H9 (cell line): ENCODE measurements at regions not wholly inside any gene's neighbourhood (a gene's known extent, or its start where the extent isn't known, plus 50 kb on each side); places are given as distances from the start of the nearest gene placed in this dataset.

Source experiments
- DNase-seq: peaks from one replicate; pipeline ENCODE4 v3.0.0-alpha.2; 2017
- H2AFZ ChIP-seq: one replicate; pipeline ENCODE4 v1.6.1; 2013; ENCODE audit warnings: mild to moderate bottlenecking, low read length, control low read depth, moderate library complexity
- H2AK5ac ChIP-seq: 2 replicates; pipeline ENCODE4 v1.6.1; 2013; ENCODE audit warnings: low read length, control low read depth, mixed read lengths; ENCODE audit not compliant: insufficient read length
- H2BK120ac ChIP-seq: one replicate; pipeline ENCODE4 v1.6.1; 2013; ENCODE audit warnings: low read depth, mild to moderate bottlenecking, low read length, control low read depth, inconsistent platforms; ENCODE audit not compliant: poor library complexity, severe bottlenecking
- H2BK12ac ChIP-seq: 2 replicates; pipeline ENCODE4 v1.6.1; 2013; ENCODE audit warnings: low read length, control low read depth, mixed read lengths, low read depth; ENCODE audit not compliant: insufficient read length
- H2BK15ac ChIP-seq: 2 replicates; pipeline ENCODE4 v1.6.1; 2013; ENCODE audit warnings: low read depth, low read length, control low read depth
- H2BK20ac ChIP-seq: one replicate; pipeline ENCODE4 v1.6.1; 2013; ENCODE audit warnings: low read depth, mild to moderate bottlenecking, low read length, control low read depth, inconsistent platforms; ENCODE audit not compliant: poor library complexity, severe bottlenecking
- H2BK5ac ChIP-seq: 2 replicates; pipeline ENCODE4 v1.6.1; 2013; ENCODE audit warnings: low read length, control low read depth, mixed read lengths; ENCODE audit not compliant: insufficient read length
- H3K14ac ChIP-seq: 2 replicates; pipeline ENCODE4 v1.6.1; 2013; ENCODE audit warnings: low read length, control low read depth; ENCODE audit not compliant: insufficient read depth
- H3K18ac ChIP-seq: 2 replicates; pipeline ENCODE4 v1.6.1; 2013; ENCODE audit warnings: low read depth, mild to moderate bottlenecking, mixed read lengths, low read length, control low read depth; ENCODE audit not compliant: insufficient read length
- H3K23ac ChIP-seq: 2 replicates; pipeline ENCODE4 v1.6.1; 2013; ENCODE audit warnings: low read length, control low read depth, mixed read lengths, low read depth; ENCODE audit not compliant: insufficient read length
- H3K23me2 ChIP-seq: 2 replicates; pipeline ENCODE4 v1.6.1; 2013; ENCODE audit warnings: low read depth, mild to moderate bottlenecking, mixed read lengths, low read length, control low read depth; ENCODE audit not compliant: insufficient read length, poor library complexity, severe bottlenecking
- H3K27ac ChIP-seq: 2 replicates; pipeline ENCODE4 v1.5.1; 2013; ENCODE audit warnings: low read length, control low read depth, mixed read lengths, low read depth; ENCODE audit not compliant: insufficient read length
- H3K27me3 ChIP-seq: 2 replicates; pipeline ENCODE4 v1.6.1; 2013; ENCODE audit warnings: low read length, control low read depth, inconsistent platforms; ENCODE audit not compliant: insufficient read depth
- H3K4ac ChIP-seq: 2 replicates; pipeline ENCODE4 v1.6.1; 2013; ENCODE audit warnings: low read depth, mild to moderate bottlenecking, control low read depth, inconsistent platforms, low read length, moderate library complexity
- H3K4me1 ChIP-seq: 2 replicates; pipeline ENCODE4 v1.6.1; 2013; ENCODE audit warnings: low read length, control low read depth, inconsistent platforms; ENCODE audit not compliant: insufficient read depth
- H3K4me2 ChIP-seq: 2 replicates; pipeline ENCODE4 v1.6.1; 2013; ENCODE audit warnings: low read length, control low read depth, mixed read lengths; ENCODE audit not compliant: insufficient read length, insufficient read depth
- H3K56ac ChIP-seq: 2 replicates; pipeline ENCODE4 v1.6.1; 2013; ENCODE audit warnings: low read depth, mild to moderate bottlenecking, mixed read lengths, low read length, control low read depth; ENCODE audit not compliant: insufficient read length
- H3K79me1 ChIP-seq: 2 replicates; pipeline ENCODE4 v1.6.1; 2013; ENCODE audit warnings: low read depth, mild to moderate bottlenecking, moderate library complexity, low read length, control low read depth, inconsistent platforms; ENCODE audit not compliant: insufficient read depth, poor library complexity, severe bottlenecking
- H3K79me2 ChIP-seq: 2 replicates; pipeline ENCODE4 v1.6.1; 2013; ENCODE audit warnings: low read length, control low read depth, inconsistent platforms; ENCODE audit not compliant: insufficient read depth
- H3K9ac ChIP-seq: 2 replicates; pipeline ENCODE4 v1.6.1; 2013; ENCODE audit warnings: low read length, control low read depth, mixed read lengths; ENCODE audit not compliant: insufficient read length; ENCODE audit errors: extremely low read depth
- H3K9me3 ChIP-seq: one replicate; pipeline ENCODE4 v1.6.1; 2013; ENCODE audit warnings: low read depth, low read length, inconsistent platforms; ENCODE audit not compliant: control insufficient read depth
- H3T11ph ChIP-seq: one replicate; pipeline ENCODE4 v1.6.1; 2013; ENCODE audit warnings: mild to moderate bottlenecking, low read length, control low read depth, inconsistent platforms
- H4K20me1 ChIP-seq: one replicate; pipeline ENCODE4 v1.6.1; 2013; ENCODE audit not compliant: control insufficient read depth, insufficient read length, insufficient read depth
- H4K5ac ChIP-seq: 2 replicates; pipeline ENCODE4 v1.6.1; 2013; ENCODE audit warnings: low read depth, mild to moderate bottlenecking, mixed read lengths, low read length, control low read depth; ENCODE audit not compliant: insufficient read length
- H4K8ac ChIP-seq: replicated peaks from 2 replicates; pipeline ENCODE4 v1.6.1; 2013; ENCODE audit warnings: low read length, control low read depth, mixed read lengths, low read depth; ENCODE audit not compliant: insufficient read length
- H4K91ac ChIP-seq: 2 replicates; pipeline ENCODE4 v1.6.1; 2013; ENCODE audit warnings: low read depth, mild to moderate bottlenecking, moderate library complexity, mixed read lengths, low read length, control low read depth; ENCODE audit not compliant: insufficient read length
- H3K27ac Mint-ChIP-seq, 3 experiments: 2 replicates in 2 of 3; 3 replicates in 1 of 3; pipeline ENCODE4 v1.8.0; 2020 to 2021; ENCODE audit warnings: mixed read lengths in 3 of 3, mild to moderate bottlenecking in 1 of 3, moderate library complexity in 1 of 3
- H3K27me3 Mint-ChIP-seq: 2 replicates; pipeline ENCODE4 v1.8.0; 2021; ENCODE audit warnings: low read depth, mild to moderate bottlenecking, moderate library complexity, mixed read lengths
- H3K36me3 Mint-ChIP-seq, 3 experiments: 2 replicates in 2 of 3; 3 replicates in 1 of 3; pipeline ENCODE4 v1.8.0; 2020 to 2021; ENCODE audit warnings: low read depth in 3 of 3, mixed read lengths in 3 of 3; ENCODE audit not compliant: insufficient read depth in 1 of 3
- H3K4me1 Mint-ChIP-seq, 2 experiments: 2 replicates each; pipeline ENCODE4 v1.8.0; 2020; ENCODE audit warnings: mixed read lengths in 2 of 2
- H3K4me3 Mint-ChIP-seq, 2 experiments: 2 replicates in 1 of 2; 3 replicates in 1 of 2; pipeline ENCODE4 v1.8.0; 2020 to 2021; ENCODE audit warnings: mild to moderate bottlenecking in 2 of 2, mixed read lengths in 2 of 2, moderate library complexity in 1 of 2
- H3K9me3 Mint-ChIP-seq, 2 experiments: 2 replicates in 1 of 2; 3 replicates in 1 of 2; pipeline ENCODE4 v1.8.0; 2020; ENCODE audit warnings: mild to moderate bottlenecking in 2 of 2, mixed read lengths in 2 of 2, moderate library complexity in 1 of 2
- CTCF ChIP-seq: fragments of 200-600 bp; sonication (generic); conservative IDR thresholded peaks from 3 replicates; pipeline ENCODE4 v1.8.0; 2021; ENCODE audit warnings: antibody characterized with exemption, mild to moderate bottlenecking

- Histone ChIP-seq H3K9me3 (no peaks in the 10 kb centered on the region), H3K18ac (no peak overlapping the region), H3K23ac (no peak overlapping the region), H4K20me1 (no peaks in the 10 kb centered on the region), H4K5ac (no peak overlapping the region), H4K91ac (no peak overlapping the region), H2AFZ (no peak overlapping the region), H2BK20ac (no peak overlapping the region), H3K14ac (no peak overlapping the region), H3K4ac (no peak overlapping the region), H2AK5ac (no peak overlapping the region), H3K4me2 (no peak overlapping the region), H2BK15ac (no peak overlapping the region), H3K27me3 (peaks cover 21% of the 10 kb centered on the region; the same call in 1 of the 2 replicates), H3T11ph (no peak overlapping the region), H2BK120ac (no peak overlapping the region), H3K27ac (no peak overlapping the region), H3K56ac (no peak overlapping the region), H4K8ac (no peak overlapping the region), H2BK12ac (no peak overlapping the region), H3K79me2 (no peaks in the 10 kb centered on the region), H3K4me1 (no peaks in the 10 kb centered on the region; the same call in 1 of the 2 replicates), H3K9ac (no peak overlapping the region), H3K79me1 (no peaks in the 10 kb centered on the region), H3K23me2 (no peaks in the 10 kb centered on the region), H2BK5ac (no peak overlapping the region)
- TF ChIP-seq CTCF: no peak
- peaks cover 51 to 54% of the 10 kb centered on the region in 2 experiments for H3K4me1 Mint-ChIP-seq
- no peak overlapping the region for H3K4me3 Mint-ChIP-seq
- no peaks in the 10 kb centered on the region; a peak in 2 of 7 replicates for H3K36me3 Mint-ChIP-seq
- no peak overlapping the region for H3K27ac Mint-ChIP-seq
- DNase-seq: no peak
- peaks cover 63% of the 10 kb centered on the region for H3K27me3 Mint-ChIP-seq
- H3K9me3 Mint-ChIP-seq: peaks cover 6 to 9% of the 10 kb centered on the region in 2 experiments; a peak in 4 of 5 replicates
Observed at GRCh38 chr13:54387625-54388024, 1359.0 kb downstream of the OLFM4 start.
